ENCODE measurements at regions not wholly inside any gene's neighbourhood (a gene's known extent, or its start where the extent isn't known, plus 50 kb on each side); places are given as distances from the start of the nearest gene placed in this dataset.

GRCh38 chr6:126764104-126764503 lies 354.4 kb upstream of the RSPO3 start:
- DNase-seq = no peak

GRCh38 chr6:126764671-126765070 lies 353.8 kb upstream of the RSPO3 start:
- DNase-seq = no peak

- no peak for DNase-seq
These were observed 351.7 kb upstream of the RSPO3 start for GRCh38 chr6:126766820-126767219.

GRCh38 chr6:126767711-126768110 lies 350.8 kb upstream of the RSPO3 start:
- DNase-seq = no peak

- DNase-seq = no peak
These were observed 348.3 kb upstream of the RSPO3 start for GRCh38 chr6:126770176-126770575.

GRCh38 chr6:126773112-126773805 lies 345.2 kb upstream of the RSPO3 start:
- no peak for DNase-seq

GRCh38 chr6:126779331-126779730 lies 339.1 kb upstream of the RSPO3 start:
- no peak for DNase-seq

GRCh38 chr6:126781582-126781981 lies 336.9 kb upstream of the RSPO3 start:
- no peak for DNase-seq

- DNase-seq = no peak
These were observed 334.2 kb upstream of the RSPO3 start for GRCh38 chr6:126784161-126784790.

- no peak for DNase-seq
These were observed 332.2 kb upstream of the RSPO3 start for GRCh38 chr6:126786262-126786661.

- no peak for DNase-seq
These were observed 330.8 kb upstream of the RSPO3 start for GRCh38 chr6:126787635-126788034.

GRCh38 chr6:126788861-126789365 lies 329.6 kb upstream of the RSPO3 start:
- DNase-seq = no peak

- DNase-seq = no peak
These were observed 326.0 kb upstream of the RSPO3 start for GRCh38 chr6:126792340-126793085.

GRCh38 chr6:126795161-126795560 lies 323.3 kb upstream of the RSPO3 start:
- DNase-seq = no peak

GRCh38 chr6:126797981-126798380 lies 320.5 kb upstream of the RSPO3 start:
- DNase-seq = no peak

- DNase-seq = no peak
These were observed 314.7 kb upstream of the RSPO3 start for GRCh38 chr6:126803769-126804168.

- DNase-seq = no peak
These were observed 314.0 kb upstream of the RSPO3 start for GRCh38 chr6:126804332-126805064.

- no peak for DNase-seq
These were observed 312.6 kb upstream of the RSPO3 start for GRCh38 chr6:126805861-126806260.

- DNase-seq = no peak
These were observed 310.6 kb upstream of the RSPO3 start for GRCh38 chr6:126807876-126808275.

- DNase-seq = no peak
These were observed 307.1 kb upstream of the RSPO3 start for GRCh38 chr6:126811321-126811720.

GRCh38 chr6:126812010-126812409 lies 306.5 kb upstream of the RSPO3 start:
- DNase-seq = no peak

GRCh38 chr6:126812651-126813050 lies 305.8 kb upstream of the RSPO3 start:
- no peak for DNase-seq

GRCh38 chr6:126820634-126821033 lies 297.8 kb upstream of the RSPO3 start:
- DNase-seq = no peak

Measured in stimulated activated CD4-positive, alpha-beta T cell treated with anti-CD3 and anti-CD28 coated beads, Interleukin-2, amount 100 ng/mL, for 24 hours (primary cell).